HepG2 (cell line): ENCODE measurements at regions not wholly inside any gene's neighbourhood (a gene's known extent, or its start where the extent isn't known, plus 50 kb on each side); places are given as distances from the start of the nearest gene placed in this dataset.

ENCODE experiments used
- CREB1 ChIP-seq, 2 experiments: fragments of 450-650 bp in 1 of 2; IDR thresholded peaks; 2 replicates each; pipeline ENCODE4 v1.6.1; 2016 to 2017; ENCODE audit warnings: control low read depth in 1 of 2, mild to moderate bottlenecking in 1 of 2, missing compliant biosample characterization in 1 of 2, missing genetic modification characterization in 1 of 2
- CTCF ChIP-seq: sonication (generic); formaldehyde crosslinking; IDR thresholded peaks from 2 replicates; pipeline ENCODE4 v1.5.0; 2020; ENCODE audit warnings: mild to moderate bottlenecking, missing genetic modification reagents, moderate library complexity
- EZH2 ChIP-seq: conservative IDR thresholded peaks from 2 replicates; pipeline ENCODE4 v1.6.1; 2012; ENCODE audit warnings: mild to moderate bottlenecking, low read depth, low read length, moderate library complexity
- FOXA1 ChIP-seq, 2 experiments: fragments of 450-650 bp in 1 of 2; sonication (generic) in 1 of 2; formaldehyde crosslinking in 1 of 2; IDR thresholded peaks; 2 replicates each; pipeline versions ENCODE4 v1.4.0 to v1.6.1; 2016 to 2020; ENCODE audit warnings: missing genetic modification reagents in 1 of 2
- PATZ1 ChIP-seq: sonication (generic); formaldehyde crosslinking; IDR thresholded peaks from 2 replicates; pipeline ENCODE4 v1.4.0; 2020; ENCODE audit warnings: missing genetic modification reagents
- POLR2A ChIP-seq, 2 experiments: IDR thresholded peaks; 2 replicates each; pipeline ENCODE4 v1.6.1; 2011; ENCODE audit warnings: low read depth in 2 of 2, low read length in 2 of 2, mild to moderate bottlenecking in 1 of 2, moderate library complexity in 1 of 2; ENCODE audit not compliant: insufficient read depth in 1 of 2
- REST ChIP-seq, 2 experiments: IDR thresholded peaks; 2 replicates each; pipeline ENCODE4 v1.6.1; 2011 to 2012; ENCODE audit warnings: low read length in 2 of 2, borderline replicate concordance in 1 of 2, low read depth in 1 of 2, mild to moderate bottlenecking in 1 of 2, moderate library complexity in 1 of 2
- TRIM22 ChIP-seq: fragments of 450-650 bp; IDR thresholded peaks from 2 replicates; pipeline ENCODE4 v1.6.1; 2017
- TRIM24 ChIP-seq: sonication (generic); formaldehyde crosslinking; IDR thresholded peaks from 2 replicates; pipeline ENCODE4 v1.8.0; 2022; ENCODE audit warnings: mild to moderate bottlenecking, missing genetic modification reagents
- ZBTB38 ChIP-seq: sonication (generic); formaldehyde crosslinking; IDR thresholded peaks from 2 replicates; pipeline ENCODE4 v1.5.1; 2020; ENCODE audit warnings: mild to moderate bottlenecking, missing genetic modification reagents
- ZBTB46 ChIP-seq: sonication (generic); formaldehyde crosslinking; IDR thresholded peaks from 2 replicates; pipeline ENCODE4 v1.4.0; 2020; ENCODE audit warnings: mild to moderate bottlenecking, missing genetic modification reagents, borderline replicate concordance
- ZNF614 ChIP-seq: IDR thresholded peaks from 2 replicates; pipeline ENCODE4 v1.6.1; 2018; ENCODE audit warnings: missing biosample characterization, missing genetic modification reagents, inconsistent platforms, borderline replicate concordance
- TF ChIP-seq, protein P1 (sequence below), 2 experiments: sonication (generic) in 1 of 2; formaldehyde crosslinking in 1 of 2; IDR thresholded peaks; 2 replicates each; pipeline versions ENCODE4 v1.5.1 to v1.6.1; 2011 to 2020; ENCODE audit warnings: borderline replicate concordance in 1 of 2, low read depth in 1 of 2, low read length in 1 of 2, mild to moderate bottlenecking in 1 of 2, missing genetic modification reagents in 1 of 2, moderate library complexity in 1 of 2

DNA sequence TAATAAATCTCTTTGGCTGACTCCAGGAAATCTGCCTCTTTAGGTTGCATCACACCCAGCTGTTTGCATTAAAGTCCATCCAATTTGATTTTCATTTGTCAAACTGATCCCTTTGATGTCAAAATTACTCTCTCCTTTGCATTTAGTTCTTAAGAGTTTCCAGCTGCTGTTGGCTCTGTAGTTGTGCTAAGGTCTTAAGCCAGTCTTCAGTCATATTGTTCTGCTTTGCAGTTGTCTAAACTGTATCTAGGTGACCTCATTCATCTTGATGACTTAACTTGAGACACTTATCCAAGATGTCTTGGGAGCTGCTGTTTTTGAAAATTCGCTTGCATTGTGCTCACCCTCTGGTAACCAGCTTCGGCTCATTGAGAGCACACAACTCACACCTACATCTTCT, 386.9 kb upstream of the TLE4 start:
- TF ChIP-seq EZH2 (no peak), FOXA1 (IDR thresholded peaks at IDR 0.05) (no peak), FOXA1 (CRISPR knock-in tag; IDR thresholded peaks at IDR 0.05) (no peak), ZNF614 (CRISPR knock-in tag) (no peak), ZBTB46 (CRISPR knock-in tag) (no peak), TRIM22 (no peak), CREB1 (IDR thresholded peaks at IDR 0.05) (no peak), CREB1 (CRISPR knock-in tag; IDR thresholded peaks at IDR 0.05) (no peak), REST (IDR thresholded peaks at IDR 0.05; ENCODE audit: borderline replicate concordance in 1 of 2, low read depth in 1 of 2, low read length in 2 of 2) (no peak), POLR2A (IDR thresholded peaks at IDR 0.05; ENCODE audit: insufficient read depth in 1 of 2, low read depth in 2 of 2, low read length in 2 of 2) (no peak), CTCF (CRISPR knock-in tag) (no peak), TRIM24 (no peak), ZBTB38 (CRISPR knock-in tag) (no peak), PATZ1 (CRISPR knock-in tag) (no peak)
- TF ChIP-seq, protein P1, sequence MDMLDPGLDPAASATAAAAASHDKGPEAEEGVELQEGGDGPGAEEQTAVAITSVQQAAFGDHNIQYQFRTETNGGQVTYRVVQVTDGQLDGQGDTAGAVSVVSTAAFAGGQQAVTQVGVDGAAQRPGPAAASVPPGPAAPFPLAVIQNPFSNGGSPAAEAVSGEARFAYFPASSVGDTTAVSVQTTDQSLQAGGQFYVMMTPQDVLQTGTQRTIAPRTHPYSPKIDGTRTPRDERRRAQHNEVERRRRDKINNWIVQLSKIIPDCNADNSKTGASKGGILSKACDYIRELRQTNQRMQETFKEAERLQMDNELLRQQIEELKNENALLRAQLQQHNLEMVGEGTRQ (IDR thresholded peaks at IDR 0.05; ENCODE audit: low read depth, low read length): no peak
- TF ChIP-seq, protein P1 (CRISPR knock-in tag; IDR thresholded peaks at IDR 0.05; ENCODE audit: borderline replicate concordance): no peak
